A673 (cell line): ENCODE measurements at regions not wholly inside any gene's neighbourhood (a gene's known extent, or its start where the extent isn't known, plus 50 kb on each side); places are given as distances from the start of the nearest gene placed in this dataset.

Experiments
- EZH2 ChIP-seq: fragments of 200-600 bp; sonication (generic); IDR thresholded peaks from 2 replicates; pipeline ENCODE4 v1.6.1; 2017; ENCODE audit warnings: borderline replicate concordance, low read depth, mild to moderate bottlenecking, mixed read lengths, antibody characterized with exemption, low read length; ENCODE audit not compliant: poor library complexity, severe bottlenecking
- TF ChIP-seq, protein P1 (sequence below): fragments of 300-800, 200-600 bp; sonication (generic); conservative IDR thresholded peaks from 2 replicates; pipeline ENCODE4 v1.5.1; 2017; ENCODE audit warnings: low read depth, mild to moderate bottlenecking, antibody characterized with exemption, low read length, moderate library complexity, mixed read lengths

- TF ChIP-seq EZH2, result no peak
- TF ChIP-seq, protein P1, sequence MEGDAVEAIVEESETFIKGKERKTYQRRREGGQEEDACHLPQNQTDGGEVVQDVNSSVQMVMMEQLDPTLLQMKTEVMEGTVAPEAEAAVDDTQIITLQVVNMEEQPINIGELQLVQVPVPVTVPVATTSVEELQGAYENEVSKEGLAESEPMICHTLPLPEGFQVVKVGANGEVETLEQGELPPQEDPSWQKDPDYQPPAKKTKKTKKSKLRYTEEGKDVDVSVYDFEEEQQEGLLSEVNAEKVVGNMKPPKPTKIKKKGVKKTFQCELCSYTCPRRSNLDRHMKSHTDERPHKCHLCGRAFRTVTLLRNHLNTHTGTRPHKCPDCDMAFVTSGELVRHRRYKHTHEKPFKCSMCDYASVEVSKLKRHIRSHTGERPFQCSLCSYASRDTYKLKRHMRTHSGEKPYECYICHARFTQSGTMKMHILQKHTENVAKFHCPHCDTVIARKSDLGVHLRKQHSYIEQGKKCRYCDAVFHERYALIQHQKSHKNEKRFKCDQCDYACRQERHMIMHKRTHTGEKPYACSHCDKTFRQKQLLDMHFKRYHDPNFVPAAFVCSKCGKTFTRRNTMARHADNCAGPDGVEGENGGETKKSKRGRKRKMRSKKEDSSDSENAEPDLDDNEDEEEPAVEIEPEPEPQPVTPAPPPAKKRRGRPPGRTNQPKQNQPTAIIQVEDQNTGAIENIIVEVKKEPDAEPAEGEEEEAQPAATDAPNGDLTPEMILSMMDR, result no peak
Observed at GRCh38 chr2:88281302-88282217, 111.4 kb downstream of the THNSL2 start.
